Activated gamma-delta T cell (primary cell): ENCODE measurements at regions not wholly inside any gene's neighbourhood (a gene's known extent, or its start where the extent isn't known, plus 50 kb on each side); places are given as distances from the start of the nearest gene placed in this dataset.

Experiments used
- DNase-seq: peaks from one replicate; lab custom pipeline; 2025; lab: John Stamatoyannopoulos, UW

DNA sequence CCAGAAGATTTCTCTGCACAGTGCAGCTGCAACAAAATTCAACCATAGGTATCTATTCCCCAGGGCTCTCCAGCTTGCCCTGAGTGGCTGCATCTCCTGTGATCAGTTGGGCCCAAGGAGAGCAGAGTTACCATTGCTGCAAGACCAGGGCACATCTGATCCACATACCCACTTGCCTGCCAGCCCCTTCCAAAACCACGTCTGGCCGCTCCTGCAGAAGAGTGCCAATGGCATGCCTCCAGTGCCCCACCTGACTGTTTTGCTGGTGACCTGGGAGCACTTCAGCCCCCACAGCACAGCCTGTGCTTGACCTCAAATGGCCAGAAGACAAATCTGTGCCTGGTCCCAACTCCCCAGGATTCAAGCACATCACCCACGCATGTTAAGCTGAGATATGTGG lies 526.1 kb upstream of the GBE1 start:
- DNase-seq, result no peak

DNA sequence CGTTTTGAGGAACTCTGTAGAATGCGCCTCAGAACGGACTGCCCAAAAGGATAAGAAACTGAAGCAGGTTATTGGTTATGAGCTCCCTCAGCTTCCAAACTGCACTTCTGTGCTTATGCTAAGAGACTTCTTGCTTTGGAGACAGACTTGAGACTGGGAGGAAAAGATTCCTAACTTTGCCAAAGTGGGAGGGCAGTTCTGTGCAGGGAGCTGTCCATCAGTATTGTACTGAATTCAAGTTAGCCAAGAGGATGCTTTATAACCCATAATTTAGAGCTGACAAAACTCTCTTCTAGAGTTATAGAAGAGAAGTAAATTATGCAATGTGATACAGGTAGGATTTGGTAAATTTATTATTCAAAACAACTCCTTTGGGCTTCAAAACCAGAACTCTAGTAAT lies 519.8 kb upstream of the GBE1 start:
- no peak for DNase-seq

DNA sequence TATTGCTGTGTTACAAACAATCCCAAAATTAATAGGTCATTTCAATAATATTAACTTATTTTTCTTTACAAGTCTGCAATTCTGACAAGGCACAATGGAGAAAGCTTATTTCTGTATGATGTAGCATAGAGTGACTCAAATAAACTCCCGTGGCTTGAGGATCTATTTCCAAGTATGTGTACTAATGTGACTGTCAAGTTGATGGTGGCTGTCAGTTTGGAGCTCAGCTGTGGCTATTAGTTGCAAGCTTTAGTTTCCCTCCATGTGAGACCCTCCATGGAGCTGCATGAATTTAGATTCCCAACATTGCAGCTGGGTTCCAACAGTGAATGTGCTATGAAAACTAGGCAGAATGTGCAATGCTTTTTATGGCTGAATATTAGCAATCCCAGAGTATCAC lies 515.5 kb upstream of the GBE1 start:
- no peak for DNase-seq

DNA sequence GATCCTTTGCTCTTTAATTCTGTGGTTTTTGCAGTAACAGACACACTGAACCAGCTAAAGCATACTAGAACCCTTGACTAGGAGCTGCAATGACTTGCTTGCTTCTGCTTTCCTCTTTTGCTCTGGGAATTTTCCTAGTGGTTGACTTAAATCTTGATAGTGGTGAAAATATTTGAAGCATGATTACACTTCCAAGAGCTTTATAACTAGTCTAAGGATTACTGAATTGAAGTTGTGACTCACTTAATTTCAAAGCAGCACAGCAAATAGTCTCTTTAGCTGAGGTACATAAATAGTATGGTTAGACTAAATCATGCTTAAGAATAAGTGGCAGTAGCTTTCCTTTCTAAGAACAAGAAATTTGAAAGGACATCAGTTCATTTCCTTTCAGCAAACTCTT lies 513.5 kb upstream of the GBE1 start:
- DNase-seq, result no peak

DNA sequence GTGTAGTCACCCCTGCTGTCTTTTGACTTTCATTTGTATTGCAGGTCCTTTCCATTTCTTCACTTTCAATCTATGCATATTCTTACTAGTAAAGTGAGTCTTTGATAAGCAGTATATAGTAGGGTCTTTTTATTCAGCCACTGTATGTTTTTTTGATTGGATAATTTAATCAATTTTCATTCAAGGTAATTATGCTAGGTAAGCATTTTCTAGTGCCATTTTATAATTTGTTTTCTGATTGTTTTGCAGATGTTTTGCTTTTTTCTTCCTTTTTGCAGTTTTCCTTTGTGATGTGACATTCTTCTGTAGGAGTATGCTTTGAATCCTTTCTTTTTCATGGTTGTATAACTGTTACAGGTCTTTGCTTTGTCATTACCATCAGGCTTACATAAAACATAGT lies 504.3 kb upstream of the GBE1 start:
- no peak for DNase-seq

DNA sequence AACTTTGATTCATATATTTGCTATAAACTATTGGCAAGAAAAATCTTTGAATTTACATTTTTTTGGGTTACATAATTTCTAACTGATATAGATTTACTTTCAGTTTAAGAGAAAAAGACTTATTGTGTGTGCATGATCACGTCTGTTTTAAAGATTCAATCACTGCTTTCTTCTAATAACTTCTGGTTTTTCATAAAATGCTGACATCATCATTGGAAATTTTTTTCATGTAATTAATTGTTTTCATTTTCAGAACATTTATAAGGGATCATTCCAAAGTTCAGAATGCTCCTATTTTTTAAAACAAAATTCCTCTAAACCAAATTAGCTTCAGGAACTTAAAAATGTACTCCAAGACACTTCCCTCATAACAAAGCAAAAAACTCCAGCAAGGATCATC lies 500.7 kb upstream of the GBE1 start:
- no peak for DNase-seq

DNA sequence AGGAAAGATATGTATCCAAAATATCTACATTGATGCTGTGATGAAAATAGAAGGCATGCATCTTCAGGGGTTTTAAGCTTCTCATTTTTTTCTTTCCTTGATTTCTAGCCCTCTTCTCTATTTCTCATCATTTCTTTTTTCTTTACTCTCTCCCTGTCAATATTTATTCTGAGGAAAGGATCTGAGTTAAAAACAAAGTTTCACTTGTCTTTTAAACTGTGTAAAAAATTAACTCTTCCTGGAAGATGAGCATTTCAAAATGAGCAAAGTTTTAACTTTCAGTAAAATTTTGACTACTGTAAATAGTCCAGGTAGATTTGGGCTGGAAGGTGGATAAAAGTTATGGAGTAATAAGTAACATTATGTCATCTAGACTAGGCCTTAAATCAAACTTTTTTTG lies 500.2 kb upstream of the GBE1 start:
- no peak for DNase-seq

DNA sequence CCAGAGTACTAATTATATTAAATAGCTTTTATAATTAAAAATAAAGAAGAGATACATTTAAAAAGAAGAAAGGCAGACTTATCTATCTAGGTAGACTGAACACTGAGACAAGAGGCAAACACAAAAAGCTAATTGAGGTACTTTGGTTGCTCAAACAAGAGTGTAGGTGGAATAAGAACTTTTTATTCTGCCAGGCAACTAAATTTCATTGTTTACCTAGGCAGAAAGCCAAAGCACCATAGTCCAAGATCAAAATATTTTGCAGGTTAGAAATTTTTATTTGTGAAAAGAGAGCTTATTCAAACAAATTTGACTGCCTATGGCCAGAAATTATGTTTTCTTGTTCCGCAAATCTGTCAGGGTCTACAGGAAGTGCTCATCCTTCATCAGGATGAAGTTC lies 499.6 kb upstream of the GBE1 start:
- no peak for DNase-seq

DNA sequence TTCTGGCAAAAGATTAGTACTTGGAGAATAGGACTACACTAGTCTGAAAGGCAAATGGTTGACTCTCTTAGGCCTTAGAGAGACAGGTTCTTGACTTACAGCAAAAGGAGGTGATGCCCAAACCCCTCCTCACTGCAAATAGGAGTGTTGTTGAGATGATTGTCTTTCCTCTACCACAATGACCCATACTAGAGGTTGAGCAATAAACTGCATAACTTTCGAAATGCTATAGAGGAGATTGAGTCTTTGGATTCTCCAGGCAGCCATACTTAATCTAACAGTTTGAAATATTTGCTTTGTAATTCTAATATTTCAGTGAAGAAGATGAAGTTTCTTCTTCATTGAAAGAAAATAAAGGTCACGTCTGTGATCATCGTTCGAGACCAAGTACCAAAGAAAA lies 498.5 kb upstream of the GBE1 start:
- DNase-seq, result no peak

DNA sequence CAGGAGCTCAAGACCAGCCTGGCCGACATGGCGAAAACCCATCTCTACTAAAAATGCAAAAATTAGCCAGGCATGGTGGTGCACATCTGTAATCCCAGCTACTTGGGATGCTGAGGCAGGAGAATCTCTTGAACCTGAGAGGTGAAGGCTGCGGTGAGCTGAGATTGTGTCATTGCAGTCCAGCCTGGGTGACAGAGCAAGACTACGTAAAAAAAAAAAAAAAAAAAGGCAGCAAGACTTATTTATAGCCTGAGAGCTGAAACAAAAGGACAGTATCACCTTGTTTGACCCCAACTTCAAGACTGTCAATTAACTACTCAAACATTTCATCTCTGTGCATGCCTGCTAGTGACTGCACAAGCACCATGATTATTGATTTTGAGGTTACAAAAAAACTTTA lies 478.9 kb upstream of the GBE1 start:
- DNase-seq, result no peak

DNA sequence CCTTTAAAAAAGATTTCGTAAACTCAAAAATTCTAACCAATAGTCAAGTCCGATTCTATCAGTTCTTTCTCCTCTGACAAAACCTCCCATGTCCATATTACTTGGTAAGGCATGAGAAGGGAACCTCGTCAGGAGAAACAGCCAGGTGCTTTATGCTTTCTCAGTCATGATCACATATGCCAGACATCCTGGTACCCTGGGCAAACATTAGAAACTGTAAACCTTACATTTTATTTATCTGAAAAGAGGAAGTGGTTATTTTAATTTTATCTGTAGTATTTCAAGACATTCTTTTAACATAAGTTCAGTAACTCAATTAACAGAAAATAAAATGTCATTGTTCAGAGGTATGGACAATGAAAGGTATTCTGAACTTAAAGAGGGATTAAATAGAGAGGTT lies 474.8 kb upstream of the GBE1 start:
- DNase-seq, result no peak

DNA sequence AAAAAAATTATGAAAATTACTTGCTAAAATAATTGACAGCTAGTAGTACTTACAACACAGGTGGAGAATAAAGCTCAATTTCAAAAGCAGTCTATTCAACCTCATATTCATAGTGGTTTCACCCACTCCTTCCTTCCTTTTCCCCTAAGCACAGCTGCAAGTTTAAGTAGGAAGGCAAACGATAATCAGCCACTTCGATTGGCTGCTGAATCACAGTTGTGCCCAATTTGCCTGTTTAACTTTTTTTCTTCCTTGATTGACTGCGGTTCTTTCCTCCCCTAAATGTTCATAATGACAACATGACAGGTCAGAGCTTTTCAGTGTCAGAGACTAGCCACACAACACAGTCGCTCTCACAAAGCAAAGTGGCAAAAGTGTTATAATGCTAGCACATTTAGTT lies 468.0 kb upstream of the GBE1 start:
- no peak for DNase-seq

DNA sequence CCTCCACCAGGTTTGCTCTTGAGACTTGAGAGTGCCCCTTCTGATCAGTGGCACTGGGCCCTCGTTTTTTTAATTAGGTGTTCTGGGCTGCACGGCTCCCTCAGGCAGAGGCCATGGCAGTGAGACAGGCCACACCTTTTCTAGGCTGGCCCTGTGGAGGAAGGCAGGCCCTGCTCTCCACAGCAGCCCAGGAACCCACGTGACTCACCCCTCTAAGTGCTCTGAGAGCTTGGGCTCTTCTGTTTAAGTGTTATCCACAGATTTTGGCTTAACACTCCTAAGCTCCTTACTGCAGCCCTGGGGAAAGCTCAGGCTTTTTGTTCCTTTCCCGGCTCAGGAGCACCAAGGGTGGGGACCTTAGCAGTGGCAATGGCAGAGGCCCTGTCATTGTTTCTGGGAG lies 463.2 kb upstream of the GBE1 start:
- DNase-seq, result no peak

DNA sequence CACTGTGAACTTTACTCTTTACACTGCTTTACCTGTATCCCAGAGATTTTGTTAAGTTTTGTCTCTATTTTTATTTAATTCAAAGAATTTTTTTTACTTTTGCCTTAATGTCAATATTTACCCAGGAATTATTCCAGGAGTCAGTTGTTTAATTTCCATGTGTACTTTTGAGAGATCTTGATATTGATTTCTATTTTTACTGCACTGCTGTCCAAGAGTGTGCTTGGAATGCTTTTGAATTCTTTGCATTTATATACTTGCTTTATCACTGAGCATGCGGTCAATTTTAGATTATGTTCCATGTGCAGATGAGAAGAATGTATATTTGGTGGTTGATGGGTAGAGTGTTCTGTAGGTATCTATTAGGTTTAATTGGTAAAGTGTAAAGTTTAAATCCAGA lies 461.0 kb upstream of the GBE1 start:
- no peak for DNase-seq

DNA sequence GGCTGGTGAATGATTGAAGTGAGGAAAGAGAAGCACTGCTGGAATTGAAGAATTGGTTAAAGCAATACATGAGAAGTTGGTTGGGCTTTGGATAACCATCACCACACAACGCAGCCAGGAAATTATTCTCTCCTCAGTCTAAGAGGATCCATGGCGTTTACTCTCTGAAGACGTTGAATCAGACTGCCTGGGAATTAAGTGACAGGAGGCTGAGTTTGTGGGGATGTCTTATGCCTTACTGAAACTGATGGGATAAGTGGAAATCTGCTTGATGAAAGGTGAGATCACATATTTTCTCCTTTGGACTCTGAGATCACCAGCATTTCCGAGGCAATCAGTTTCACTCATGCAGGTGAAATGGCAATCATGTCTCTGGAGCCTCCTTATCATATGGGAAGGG lies 456.1 kb upstream of the GBE1 start:
- DNase-seq, result no peak

DNA sequence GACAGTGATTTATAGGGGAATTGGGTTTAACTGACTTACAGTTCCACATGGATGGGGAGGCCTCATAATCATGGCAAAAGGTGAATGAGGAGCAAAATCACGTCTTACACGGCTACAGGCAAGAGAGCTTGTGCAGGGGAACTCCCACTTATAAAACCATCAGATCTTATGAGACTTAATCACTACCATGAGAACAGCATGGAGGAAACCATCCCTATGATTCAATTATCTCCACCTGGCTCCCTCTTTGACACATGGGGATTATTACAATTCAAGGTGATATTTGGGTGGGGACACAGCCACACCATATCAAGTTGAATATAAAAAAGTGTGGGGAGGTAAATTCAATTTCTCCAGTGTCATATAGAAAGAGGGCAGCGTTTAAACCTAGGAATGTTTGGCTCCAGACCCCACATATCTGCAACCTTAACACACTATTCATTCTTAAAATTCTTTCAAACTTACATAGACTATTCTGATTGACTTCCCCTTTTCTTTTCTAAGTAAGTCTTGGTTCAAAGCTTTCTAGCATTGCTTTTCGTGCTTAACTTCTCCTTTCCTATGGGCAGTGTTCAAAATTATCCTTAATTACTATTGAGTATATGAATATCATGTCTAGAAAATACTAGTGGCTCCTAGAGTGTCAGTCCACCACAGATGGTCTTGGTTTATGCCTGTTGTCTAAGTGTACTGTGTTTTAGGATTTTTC lies 446.7 kb upstream of the GBE1 start:
- DNase-seq, result no peak

DNA sequence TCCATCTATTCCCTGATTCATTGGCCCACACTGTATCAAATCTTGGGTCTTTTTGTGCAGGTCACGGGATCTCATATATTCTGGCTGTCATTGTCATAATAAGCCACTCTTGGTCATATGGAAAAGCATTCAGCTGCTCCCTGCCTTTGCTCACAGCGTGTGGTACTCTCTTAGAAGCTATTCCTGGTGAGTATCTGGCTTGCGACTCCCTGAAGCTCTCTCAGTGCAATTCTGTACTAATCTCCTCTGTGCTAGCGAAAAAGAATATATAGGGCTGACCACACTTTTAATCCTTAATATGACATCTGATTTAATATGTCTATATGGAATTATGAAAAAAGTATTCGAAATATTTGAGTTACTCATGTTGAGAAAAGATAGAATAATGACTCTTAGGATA lies 440.8 kb upstream of the GBE1 start:
- no peak for DNase-seq

DNA sequence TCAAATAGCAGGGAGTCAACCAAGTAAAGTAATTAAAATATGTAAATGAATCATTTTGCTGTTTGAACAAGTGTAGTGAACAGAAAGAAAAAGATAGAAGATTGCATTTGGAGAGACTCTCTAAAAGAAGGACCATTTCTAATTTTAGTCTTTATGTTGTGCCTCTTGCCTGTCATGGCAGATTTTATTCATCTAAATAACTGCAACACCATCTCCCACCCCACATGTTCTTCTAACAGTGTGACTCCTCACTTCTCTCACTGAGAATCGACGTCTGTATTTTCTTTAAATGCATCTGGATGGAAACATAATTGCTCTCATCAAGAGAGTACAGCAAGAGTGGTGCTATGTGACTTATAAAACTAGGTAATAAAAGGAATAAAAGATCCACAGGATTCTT lies 439.9 kb upstream of the GBE1 start:
- no peak for DNase-seq

DNA sequence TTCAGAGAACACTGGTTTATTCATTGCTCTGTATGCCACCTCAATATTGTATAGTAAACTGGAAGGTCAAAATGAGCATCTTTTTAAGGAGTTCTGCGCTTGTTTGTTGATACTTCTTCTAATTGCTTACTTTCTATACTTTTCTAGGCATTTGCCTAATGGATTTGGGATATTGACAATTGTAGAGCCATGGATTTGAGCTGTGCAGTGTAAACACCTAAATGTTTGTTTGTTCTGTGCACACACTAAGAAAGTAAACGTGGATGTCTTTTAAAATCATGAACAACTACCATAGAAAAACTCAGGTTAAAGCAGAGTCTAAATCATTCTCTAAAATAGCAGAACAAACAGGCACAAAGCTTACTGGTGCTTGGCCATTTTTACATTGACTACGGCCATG lies 436.6 kb upstream of the GBE1 start:
- DNase-seq, result no peak

DNA sequence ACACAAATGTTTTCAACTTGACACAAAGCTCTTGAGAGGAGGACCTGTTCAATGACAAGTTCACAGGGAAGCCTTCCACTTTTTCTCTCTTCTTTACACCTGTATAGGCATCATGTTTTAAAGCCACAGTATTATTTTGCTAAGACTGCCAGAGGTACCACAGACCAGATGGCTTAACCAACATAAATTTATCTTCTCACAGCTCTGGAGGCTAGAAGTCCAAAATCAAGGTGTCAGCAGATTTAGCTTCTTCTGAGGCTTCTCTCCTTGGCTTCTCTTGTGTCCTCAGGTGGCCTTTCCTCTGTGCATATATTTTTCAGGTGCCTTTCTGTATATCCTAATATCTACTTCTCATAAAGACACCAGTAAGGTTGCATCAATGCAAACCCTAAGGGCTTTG lies 435.2 kb upstream of the GBE1 start:
- DNase-seq, result no peak

DNA sequence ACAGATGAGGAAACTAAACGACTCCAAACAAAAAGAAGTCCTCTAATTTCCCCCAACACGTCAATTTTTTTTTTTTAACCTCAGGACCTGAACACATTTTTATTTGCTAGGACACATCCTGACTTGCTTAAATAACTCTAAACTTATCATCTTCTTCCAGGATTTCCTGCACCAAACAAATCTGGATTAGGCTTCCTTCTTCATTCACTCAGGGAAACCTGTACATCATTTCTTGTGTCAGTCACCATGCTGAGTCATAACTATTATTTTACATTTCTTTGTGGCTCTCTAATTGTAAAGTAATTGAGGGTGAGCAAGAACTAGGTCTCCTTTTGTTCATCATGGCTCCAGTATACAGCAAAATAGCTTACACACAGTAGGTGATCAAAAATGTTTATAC lies 433.4 kb upstream of the GBE1 start:
- DNase-seq, result no peak

DNA sequence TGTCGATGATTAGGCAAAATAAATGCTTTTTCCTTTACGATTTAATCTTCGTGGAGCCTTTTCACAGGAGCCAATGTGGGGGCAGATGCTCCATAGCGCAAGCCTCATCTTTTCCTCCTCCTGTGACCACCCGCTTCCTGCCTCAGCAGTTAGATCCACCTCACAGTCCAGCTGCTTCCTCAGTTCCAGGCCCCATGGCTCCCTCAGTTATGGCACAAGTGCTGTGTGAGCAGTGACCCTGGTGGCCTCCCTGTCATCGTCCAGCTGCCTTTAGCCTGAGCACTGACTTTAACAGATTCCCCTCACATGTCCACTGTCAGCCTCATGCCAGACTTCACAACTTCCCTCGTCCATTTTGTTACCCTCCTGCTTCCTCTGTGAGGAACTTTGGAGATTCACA lies 424.6 kb upstream of the GBE1 start:
- DNase-seq, result no peak

DNA sequence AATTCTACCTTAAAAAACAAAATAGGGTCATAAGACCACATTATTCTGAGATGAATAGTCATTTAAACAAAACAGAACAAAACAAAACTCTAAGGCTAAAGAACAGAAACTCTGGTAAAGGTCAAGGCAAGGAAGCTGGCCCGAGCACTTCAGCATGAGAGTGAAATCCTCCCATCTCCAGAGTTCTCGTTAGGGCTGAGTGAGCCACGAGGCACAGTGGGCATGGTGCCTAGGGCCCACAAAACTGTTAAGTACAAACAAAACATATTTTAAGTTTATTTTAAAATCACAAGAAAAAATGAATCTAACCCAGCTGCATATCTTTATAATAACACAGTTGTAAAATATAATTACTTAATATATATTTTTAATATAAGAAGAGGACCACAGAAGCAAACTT lies 417.8 kb upstream of the GBE1 start:
- DNase-seq, result no peak

DNA sequence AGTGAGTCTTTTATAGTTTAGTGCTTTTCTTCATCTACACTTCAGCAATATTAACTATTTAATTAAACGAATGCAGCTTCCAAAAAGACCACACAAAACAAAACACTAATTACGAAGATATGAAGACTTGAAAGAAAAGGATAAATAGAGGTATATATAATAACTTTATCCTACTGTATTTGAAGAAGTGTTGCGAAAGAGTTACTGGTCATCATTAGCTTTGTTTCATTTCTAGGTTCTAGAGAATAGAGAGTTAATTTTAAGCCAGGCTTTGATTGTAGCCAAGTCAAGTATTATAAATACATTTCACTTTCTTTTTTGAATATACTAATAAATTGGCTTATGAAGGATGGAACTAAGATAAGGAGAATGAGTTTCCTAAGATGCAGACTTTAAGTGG lies 416.8 kb upstream of the GBE1 start:
- no peak for DNase-seq

DNA sequence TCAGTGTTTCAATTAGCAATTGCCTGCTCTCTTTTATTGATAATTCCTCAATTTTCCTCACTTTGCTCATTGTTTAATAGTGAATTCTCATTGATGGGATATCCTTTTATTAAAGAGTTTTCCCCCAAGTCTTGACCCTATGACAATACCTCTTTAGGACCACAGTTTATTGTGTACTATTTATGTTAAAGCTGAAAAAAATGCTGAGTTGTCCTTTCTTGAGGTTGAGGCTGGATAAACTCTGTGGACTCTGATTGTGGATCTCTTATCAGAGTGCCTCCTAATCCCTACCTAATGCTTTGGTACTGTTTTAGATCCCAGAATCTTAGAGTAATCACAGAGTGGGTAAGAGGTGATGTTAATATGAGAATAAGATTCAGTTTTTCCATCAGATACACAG lies 416.3 kb upstream of the GBE1 start:
- DNase-seq, result no peak
